ENCODE measurements at regions not wholly inside any gene's neighbourhood (a gene's known extent, or its start where the extent isn't known, plus 50 kb on each side); places are given as distances from the start of the nearest gene placed in this dataset.
"Not testable (repeated sequence)": the region's sequence is repeated elsewhere in the genome, so short reads cannot be mapped to it uniquely, and the experiment has no call there.

DNA sequence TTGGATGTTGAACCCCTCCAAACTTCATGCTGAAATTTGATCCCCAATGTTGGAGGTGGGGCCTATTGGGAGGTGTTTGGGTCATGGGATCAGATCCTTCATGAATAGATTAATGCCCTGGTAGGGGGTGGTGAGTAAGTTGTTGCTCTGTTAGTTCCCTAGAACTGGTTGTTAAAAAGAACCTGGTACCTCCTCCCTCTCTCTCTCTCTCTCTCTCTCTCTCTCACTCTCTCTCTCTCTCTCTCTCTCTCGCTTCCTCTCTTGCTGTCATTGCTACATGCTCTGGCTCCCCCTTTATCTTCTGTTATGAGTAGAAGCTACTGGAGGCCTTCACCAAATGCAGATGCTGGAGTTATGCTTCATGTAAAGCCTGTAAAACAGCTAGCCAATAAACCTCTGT is 498.2 kb upstream of the NR5A2 start:
- no peak for FAIRE-seq
- no peak for TF ChIP-seq PAX5 (IDR thresholded peaks at IDR 0.05; ENCODE audit: insufficient read depth, low read length, severe bottlenecking)
- TF ChIP-seq SPI1 (IDR thresholded peaks at IDR 0.05; ENCODE audit: low read depth, low read length), result no peak
- no peak for TF ChIP-seq TAF1 (IDR thresholded peaks at IDR 0.05; ENCODE audit: low read depth, low read length)
- no peak for TF ChIP-seq POLR2AphosphoS5 (IDR thresholded peaks at IDR 0.05; ENCODE audit: low read depth, low read length)
- TF ChIP-seq POU2F2 (IDR thresholded peaks at IDR 0.05; ENCODE audit: low read depth, low read length), result no peak
- no peak for TF ChIP-seq POLR2A (IDR thresholded peaks at IDR 0.05; ENCODE audit: low read depth, low read length)
- DNase-seq (ENCODE audit: insufficient read length, low spot score), result no peak

DNA sequence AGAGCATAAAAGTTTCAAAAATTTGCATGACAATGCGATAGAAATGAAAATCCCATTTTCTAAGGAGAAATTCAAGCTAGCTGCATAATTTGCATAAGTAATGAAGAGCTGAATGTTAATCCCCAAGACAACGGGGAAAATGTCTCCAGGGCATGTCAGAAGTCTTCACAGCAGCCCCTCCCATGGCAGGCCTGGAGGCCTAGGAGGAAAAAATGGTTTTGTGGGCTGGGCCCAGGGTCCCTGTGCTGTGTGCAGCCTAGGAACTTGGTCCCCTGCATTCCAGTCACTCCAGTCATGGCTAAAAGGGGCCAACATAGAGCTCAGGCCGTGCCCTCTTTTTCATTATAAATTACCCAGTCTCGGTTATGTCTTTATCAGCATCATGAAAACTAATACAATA is 494.1 kb upstream of the NR5A2 start:
- not testable (repeated sequence) for FAIRE-seq; DNase-seq (ENCODE audit: insufficient read length, low spot score)

DNA sequence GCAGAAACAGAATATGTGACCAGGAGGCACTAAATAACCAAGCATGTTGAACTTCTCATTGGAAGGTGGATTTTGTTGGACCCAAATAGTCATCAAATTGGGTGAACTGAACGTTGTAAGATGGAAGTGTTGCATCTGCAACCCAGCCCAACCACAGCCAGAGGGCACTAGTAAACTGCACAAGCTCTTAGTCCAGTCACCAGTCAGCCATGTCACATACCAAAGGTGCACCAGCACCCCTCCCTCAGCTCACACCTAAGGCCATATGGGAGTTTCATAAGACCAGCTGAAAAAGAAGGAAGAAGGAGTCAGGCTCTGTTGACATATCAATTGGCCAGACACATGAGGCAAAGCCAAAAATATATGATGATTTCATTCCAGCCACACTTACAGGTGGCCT is 481.7 kb upstream of the NR5A2 start:
- TF ChIP-seq PAX5 (IDR thresholded peaks at IDR 0.05; ENCODE audit: insufficient read depth, low read length, severe bottlenecking) (no peak), POLR2AphosphoS5 (IDR thresholded peaks at IDR 0.05; ENCODE audit: low read depth, low read length) (no peak), POLR2A (IDR thresholded peaks at IDR 0.05; ENCODE audit: low read depth, low read length) (no peak), SPI1 (IDR thresholded peaks at IDR 0.05; ENCODE audit: low read depth, low read length) (no peak), POU2F2 (IDR thresholded peaks at IDR 0.05; ENCODE audit: low read depth, low read length) (no peak), TAF1 (IDR thresholded peaks at IDR 0.05; ENCODE audit: low read depth, low read length) (no peak)
- DNase-seq (ENCODE audit: insufficient read length, low spot score), result no peak
- FAIRE-seq, result no peak

DNA sequence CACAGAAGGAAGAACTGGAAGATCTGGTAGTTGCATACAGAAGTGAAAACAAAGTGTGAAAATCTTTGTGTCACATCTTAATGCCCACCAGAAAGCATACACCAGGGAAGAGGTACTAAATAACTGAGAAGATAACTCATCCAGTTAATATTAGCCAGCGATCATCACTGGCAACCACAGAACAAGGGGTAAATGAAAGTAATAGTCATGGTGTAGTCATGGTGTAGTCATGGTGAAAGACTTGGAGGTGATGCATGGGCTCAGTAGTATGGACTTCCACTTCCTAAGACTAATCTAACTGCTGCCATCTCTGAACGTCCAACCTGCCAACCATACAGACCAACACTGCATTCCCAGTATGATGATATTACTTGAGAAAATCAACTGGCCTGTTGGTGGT is 481.2 kb upstream of the NR5A2 start:
- FAIRE-seq (no peak), DNase-seq (ENCODE audit: insufficient read length, low spot score) (no peak)
- TF ChIP-seq SPI1 (IDR thresholded peaks at IDR 0.05; ENCODE audit: low read depth, low read length) (no peak), PAX5 (IDR thresholded peaks at IDR 0.05; ENCODE audit: insufficient read depth, low read length, severe bottlenecking) (no peak), POLR2A (IDR thresholded peaks at IDR 0.05; ENCODE audit: low read depth, low read length) (no peak), POU2F2 (IDR thresholded peaks at IDR 0.05; ENCODE audit: low read depth, low read length) (no peak), POLR2AphosphoS5 (IDR thresholded peaks at IDR 0.05; ENCODE audit: low read depth, low read length) (no peak), TAF1 (IDR thresholded peaks at IDR 0.05; ENCODE audit: low read depth, low read length) (no peak)

DNA sequence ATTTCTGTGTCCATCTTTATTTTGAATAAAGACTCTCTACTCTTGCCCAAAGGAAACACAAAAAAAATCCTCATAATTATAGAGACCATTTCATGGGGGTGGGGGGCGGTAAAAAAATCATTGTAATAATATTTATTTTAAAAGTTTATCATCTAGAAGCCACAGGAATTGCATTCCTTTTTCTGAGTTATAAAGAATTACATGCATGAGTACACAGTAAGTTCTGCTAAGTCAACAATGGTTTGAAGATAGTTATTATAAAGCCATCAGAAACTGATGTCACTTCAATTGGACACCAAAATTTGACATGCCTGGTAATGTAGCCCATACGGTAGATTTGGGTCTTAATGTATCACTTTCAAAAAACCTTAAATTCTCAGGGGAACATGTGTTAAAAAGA is 478.1 kb upstream of the NR5A2 start:
- no peak for DNase-seq (ENCODE audit: insufficient read length, low spot score)
- TF ChIP-seq POLR2AphosphoS5 (IDR thresholded peaks at IDR 0.05; ENCODE audit: low read depth, low read length), result no peak
- TF ChIP-seq PAX5 (IDR thresholded peaks at IDR 0.05; ENCODE audit: insufficient read depth, low read length, severe bottlenecking), result no peak
- TF ChIP-seq POU2F2 (IDR thresholded peaks at IDR 0.05; ENCODE audit: low read depth, low read length), result no peak
- TF ChIP-seq POLR2A (IDR thresholded peaks at IDR 0.05; ENCODE audit: low read depth, low read length), result no peak
- no peak for TF ChIP-seq TAF1 (IDR thresholded peaks at IDR 0.05; ENCODE audit: low read depth, low read length)
- no peak for TF ChIP-seq SPI1 (IDR thresholded peaks at IDR 0.05; ENCODE audit: low read depth, low read length)
- no peak for FAIRE-seq

DNA sequence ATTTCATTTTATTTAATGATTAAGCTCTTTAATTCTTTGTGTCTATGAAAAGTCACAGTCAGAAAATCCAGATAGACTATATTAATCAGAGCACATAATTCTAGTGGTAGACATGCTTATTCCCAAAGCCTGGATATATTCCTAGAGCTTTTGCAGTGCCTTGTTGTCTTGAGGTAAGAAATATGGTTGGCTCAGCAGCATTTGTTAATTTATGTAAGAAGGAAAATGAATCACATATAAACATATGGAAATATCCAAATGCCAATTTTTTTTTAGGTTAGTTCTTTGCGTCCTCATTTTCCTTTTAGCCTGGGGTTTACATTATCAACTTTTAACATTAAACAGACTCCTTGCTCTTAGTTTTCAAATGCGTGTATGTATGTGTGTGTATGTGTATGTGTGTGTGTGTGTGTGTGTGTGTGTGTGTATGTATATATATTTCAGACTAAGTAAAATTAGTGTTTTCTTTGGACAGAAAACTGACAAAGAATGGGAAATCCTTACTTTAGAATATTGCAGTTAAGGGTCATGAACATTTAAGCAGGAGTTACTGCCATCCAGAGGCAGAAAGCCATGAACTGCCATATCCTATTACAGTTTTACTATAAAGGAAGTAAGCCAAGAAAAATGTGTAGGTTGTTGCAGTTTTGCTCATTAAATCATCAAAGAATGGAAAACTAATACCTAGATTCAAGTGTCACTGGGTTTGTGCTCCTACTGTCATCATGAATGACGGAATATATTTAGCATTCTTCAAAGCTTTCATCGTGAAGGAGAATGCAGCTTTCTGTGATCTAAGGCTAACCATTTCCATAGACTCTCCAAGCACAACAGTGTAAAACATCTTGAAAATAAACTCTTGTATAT is 477.1 kb upstream of the NR5A2 start:
- DNase-seq (ENCODE audit: insufficient read length, low spot score) (no peak), FAIRE-seq (no peak)
- TF ChIP-seq TAF1 (IDR thresholded peaks at IDR 0.05; ENCODE audit: low read depth, low read length), result no peak
- TF ChIP-seq POLR2A (IDR thresholded peaks at IDR 0.05; ENCODE audit: low read depth, low read length), result no peak

DNA sequence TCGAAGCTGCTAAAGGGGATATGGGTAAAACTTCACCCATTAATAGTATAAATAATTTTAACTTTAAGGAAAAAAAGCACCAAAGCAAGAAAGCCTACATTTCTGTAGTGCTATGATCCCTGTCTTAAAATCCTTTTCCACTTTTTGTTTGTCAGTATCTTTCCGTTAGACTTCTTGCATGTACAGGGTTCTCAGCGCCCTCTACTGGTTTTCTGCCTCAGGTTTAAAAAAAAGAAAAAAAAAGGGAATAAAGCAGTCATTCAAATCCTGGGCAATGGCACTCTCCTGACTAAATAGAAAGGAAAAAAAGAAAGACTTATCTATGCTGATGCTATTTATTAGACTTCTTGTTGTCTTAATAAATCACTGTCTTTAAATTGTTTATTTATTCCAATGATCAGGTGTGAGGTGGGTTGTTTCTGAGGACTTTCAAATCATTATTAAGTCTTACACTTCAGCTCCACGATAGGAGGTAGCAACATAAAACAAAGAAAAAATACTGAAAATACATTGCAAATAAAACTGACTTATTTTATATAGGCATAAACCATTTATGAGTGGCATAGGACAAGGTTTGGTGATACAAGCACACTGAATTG is 475.4 kb upstream of the NR5A2 start:
- TF ChIP-seq SPI1 (IDR thresholded peaks at IDR 0.05; ENCODE audit: low read depth, low read length), result no peak
- no peak for TF ChIP-seq POLR2AphosphoS5 (IDR thresholded peaks at IDR 0.05; ENCODE audit: low read depth, low read length)
- no peak for TF ChIP-seq TAF1 (IDR thresholded peaks at IDR 0.05; ENCODE audit: low read depth, low read length)
- no peak for TF ChIP-seq POLR2A (IDR thresholded peaks at IDR 0.05; ENCODE audit: low read depth, low read length)
- TF ChIP-seq POU2F2 (IDR thresholded peaks at IDR 0.05; ENCODE audit: low read depth, low read length), result no peak
- no peak for TF ChIP-seq PAX5 (IDR thresholded peaks at IDR 0.05; ENCODE audit: insufficient read depth, low read length, severe bottlenecking)
- DNase-seq (ENCODE audit: insufficient read length, low spot score), result peak; percentile 9
- no peak for FAIRE-seq

DNA sequence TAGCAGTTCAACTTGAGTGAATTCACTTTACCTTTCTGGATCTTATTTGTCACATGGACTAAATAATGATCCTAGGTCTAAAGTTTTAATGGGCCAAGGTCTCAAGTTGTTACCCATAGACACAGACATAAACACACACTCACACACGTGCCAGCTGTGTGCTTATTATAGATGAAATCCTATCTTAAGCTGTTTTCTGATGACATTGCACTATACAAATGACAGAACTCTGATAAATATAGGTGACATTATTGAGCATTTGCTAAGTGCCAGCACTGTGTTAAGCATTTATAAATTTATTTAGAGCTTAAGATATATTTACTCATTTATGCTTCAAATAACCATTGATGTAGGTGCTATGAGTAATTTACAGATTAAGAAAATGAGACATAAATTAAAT is 474.4 kb upstream of the NR5A2 start:
- TF ChIP-seq TAF1 (IDR thresholded peaks at IDR 0.05; ENCODE audit: low read depth, low read length) (no peak), POLR2A (IDR thresholded peaks at IDR 0.05; ENCODE audit: low read depth, low read length) (no peak), POLR2AphosphoS5 (IDR thresholded peaks at IDR 0.05; ENCODE audit: low read depth, low read length) (no peak), PAX5 (IDR thresholded peaks at IDR 0.05; ENCODE audit: insufficient read depth, low read length, severe bottlenecking) (no peak), SPI1 (IDR thresholded peaks at IDR 0.05; ENCODE audit: low read depth, low read length) (no peak), POU2F2 (IDR thresholded peaks at IDR 0.05; ENCODE audit: low read depth, low read length) (no peak)
- DNase-seq (ENCODE audit: insufficient read length, low spot score) (no peak), FAIRE-seq (no peak)

DNA sequence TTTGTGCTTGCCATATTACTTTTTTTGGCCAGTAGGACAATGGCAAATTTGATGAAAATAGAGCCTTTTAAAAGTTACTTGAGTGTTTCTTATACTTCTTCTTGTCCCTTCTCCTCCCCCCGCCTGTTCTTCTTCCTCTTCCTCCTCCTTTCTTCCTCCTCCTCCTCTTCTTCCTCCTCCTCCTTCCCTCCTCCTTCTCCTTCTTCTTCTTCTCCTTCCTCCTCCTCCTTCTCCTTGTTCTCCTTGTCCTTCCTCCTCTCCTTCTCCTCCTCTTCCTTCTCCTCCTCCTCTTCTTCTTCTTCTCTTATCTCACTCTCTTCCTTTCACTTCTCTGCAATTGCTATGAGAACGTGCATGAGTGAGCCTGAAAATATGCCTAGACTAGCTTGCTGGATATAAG is 466.2 kb upstream of the NR5A2 start:
- FAIRE-seq, result no peak
- TF ChIP-seq TAF1 (IDR thresholded peaks at IDR 0.05; ENCODE audit: low read depth, low read length), result no peak
- TF ChIP-seq POLR2A (IDR thresholded peaks at IDR 0.05; ENCODE audit: low read depth, low read length), result no peak
- no peak for TF ChIP-seq SPI1 (IDR thresholded peaks at IDR 0.05; ENCODE audit: low read depth, low read length)
- DNase-seq (ENCODE audit: insufficient read length, low spot score), result no peak

DNA sequence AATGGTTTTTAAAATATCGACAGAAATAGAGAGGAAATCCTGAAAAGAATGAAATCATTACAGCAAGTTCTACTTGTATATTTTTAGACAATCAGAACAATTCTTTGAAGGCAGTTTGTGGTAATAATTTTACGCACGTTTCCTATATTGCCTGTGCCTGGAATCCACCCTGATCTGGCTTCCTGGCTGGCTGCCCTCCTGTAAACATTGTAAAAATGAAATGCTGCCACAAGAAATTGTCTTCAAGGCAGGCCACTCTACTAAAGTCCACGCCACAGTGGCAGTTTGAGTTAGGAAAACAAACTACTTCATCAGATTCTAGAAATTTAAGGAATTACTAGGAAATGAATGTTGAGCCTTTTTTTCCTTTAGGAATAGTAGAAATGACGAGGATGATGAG is 454.5 kb upstream of the NR5A2 start:
- DNase-seq (ENCODE audit: insufficient read length, low spot score), result no peak
- no peak for FAIRE-seq
- no peak for TF ChIP-seq SPI1 (IDR thresholded peaks at IDR 0.05; ENCODE audit: low read depth, low read length)
- TF ChIP-seq PAX5 (IDR thresholded peaks at IDR 0.05; ENCODE audit: insufficient read depth, low read length, severe bottlenecking), result no peak
- TF ChIP-seq POLR2A (IDR thresholded peaks at IDR 0.05; ENCODE audit: low read depth, low read length), result no peak
- TF ChIP-seq POLR2AphosphoS5 (IDR thresholded peaks at IDR 0.05; ENCODE audit: low read depth, low read length), result no peak
- TF ChIP-seq POU2F2 (IDR thresholded peaks at IDR 0.05; ENCODE audit: low read depth, low read length), result no peak
- no peak for TF ChIP-seq TAF1 (IDR thresholded peaks at IDR 0.05; ENCODE audit: low read depth, low read length)
